GM12873 (cell line): ENCODE measurements at regions not wholly inside any gene's neighbourhood (a gene's known extent, or its start where the extent isn't known, plus 50 kb on each side); places are given as distances from the start of the nearest gene placed in this dataset.

ENCODE experiments used
- TF ChIP-seq, protein P1 (sequence below): IDR thresholded peaks from 2 replicates; pipeline ENCODE4 v1.5.1; 2012; ENCODE audit warnings: low read depth, mild to moderate bottlenecking, moderate library complexity, low read length, control low read depth; ENCODE audit not compliant: insufficient read depth; ENCODE audit errors: missing control alignments

DNA sequence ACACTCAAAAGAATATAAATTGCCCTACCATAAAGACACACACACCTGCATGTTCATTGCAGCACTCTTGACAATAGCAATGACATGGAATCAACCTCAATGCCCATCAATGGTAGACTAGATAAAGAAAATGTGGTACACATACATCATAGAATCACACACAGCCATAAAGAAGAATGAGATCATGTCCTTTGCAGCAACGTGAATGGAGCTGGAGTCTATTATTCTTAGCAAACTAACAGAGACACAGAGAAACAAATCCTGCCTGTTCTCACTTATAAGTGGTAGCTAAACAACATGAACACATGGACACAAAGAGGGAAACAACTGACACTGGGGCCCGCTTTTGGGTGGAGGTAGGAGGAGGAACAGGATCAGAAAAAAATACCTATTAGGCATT lies 2062.2 kb upstream of the CDH6 start:
- TF ChIP-seq, protein P1, sequence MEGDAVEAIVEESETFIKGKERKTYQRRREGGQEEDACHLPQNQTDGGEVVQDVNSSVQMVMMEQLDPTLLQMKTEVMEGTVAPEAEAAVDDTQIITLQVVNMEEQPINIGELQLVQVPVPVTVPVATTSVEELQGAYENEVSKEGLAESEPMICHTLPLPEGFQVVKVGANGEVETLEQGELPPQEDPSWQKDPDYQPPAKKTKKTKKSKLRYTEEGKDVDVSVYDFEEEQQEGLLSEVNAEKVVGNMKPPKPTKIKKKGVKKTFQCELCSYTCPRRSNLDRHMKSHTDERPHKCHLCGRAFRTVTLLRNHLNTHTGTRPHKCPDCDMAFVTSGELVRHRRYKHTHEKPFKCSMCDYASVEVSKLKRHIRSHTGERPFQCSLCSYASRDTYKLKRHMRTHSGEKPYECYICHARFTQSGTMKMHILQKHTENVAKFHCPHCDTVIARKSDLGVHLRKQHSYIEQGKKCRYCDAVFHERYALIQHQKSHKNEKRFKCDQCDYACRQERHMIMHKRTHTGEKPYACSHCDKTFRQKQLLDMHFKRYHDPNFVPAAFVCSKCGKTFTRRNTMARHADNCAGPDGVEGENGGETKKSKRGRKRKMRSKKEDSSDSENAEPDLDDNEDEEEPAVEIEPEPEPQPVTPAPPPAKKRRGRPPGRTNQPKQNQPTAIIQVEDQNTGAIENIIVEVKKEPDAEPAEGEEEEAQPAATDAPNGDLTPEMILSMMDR = no peak

DNA sequence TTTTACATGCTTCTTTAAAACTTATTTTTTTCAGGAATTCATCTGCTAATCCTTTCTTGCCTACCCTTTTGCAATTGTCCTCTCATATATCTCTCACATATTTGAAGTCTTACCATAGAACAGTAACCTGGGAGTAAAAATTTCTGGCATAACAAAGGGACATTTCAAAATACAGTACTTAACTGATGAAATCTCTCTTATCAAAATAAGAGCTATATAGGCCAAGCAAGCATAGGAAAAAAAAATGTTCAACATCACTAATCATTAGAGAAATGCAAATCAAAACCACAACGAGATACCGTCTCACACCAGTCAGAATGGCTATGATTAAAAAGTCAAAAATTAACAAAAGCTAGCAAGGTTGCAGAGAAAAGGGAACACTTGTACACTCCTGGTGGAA lies 2062.7 kb upstream of the CDH6 start:
- TF ChIP-seq, protein P1 = no peak

GRCh38 chr5:29122306-29122705 lies 2071.2 kb upstream of the CDH6 start:
- TF ChIP-seq, protein P1 = no peak

DNA sequence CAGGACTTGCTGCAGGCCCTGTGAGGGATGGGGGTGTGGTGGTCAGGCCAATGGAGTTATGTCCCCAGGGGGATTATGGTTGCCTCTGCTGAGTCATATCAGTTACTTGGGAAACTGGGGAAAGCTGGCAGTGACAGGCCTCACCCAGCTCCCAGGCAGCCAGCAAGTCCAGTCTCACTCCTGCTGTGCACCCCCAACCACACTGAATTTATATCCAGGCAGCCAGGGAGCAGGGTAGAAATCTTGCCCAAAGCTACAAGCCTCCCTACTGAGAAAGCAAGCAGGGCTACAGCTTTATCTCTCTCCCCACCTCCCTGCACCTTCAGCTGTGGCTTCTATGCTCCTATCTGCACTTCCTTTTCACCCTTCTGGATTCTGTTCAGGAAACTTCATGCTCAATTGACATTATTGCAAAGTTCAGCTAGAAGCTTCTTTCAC lies 2076.0 kb upstream of the CDH9 start:
- TF ChIP-seq, protein P1 = no peak

GRCh38 chr5:29113516-29113915 lies 2075.1 kb upstream of the CDH9 start:
- TF ChIP-seq, protein P1 = no peak

DNA sequence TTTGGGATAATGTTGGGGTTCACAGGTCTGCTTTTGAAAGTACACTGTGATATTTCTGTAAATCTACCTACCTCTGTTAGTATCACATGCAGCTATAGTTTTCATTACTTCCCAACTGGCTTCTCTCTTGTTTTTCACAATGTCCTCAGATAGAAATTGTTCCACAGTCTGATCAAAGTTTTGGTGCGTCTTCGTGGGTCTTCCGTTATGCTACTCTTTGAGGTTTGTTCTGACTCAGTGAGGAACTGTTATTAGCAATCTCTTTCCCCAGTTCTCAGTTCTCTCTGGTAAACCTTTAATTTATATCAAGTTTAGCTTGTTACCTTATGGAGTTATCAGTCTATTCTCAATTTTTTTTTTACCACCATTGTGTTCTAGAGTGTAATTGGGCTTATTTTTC lies 2061.2 kb upstream of the CDH9 start:
- TF ChIP-seq, protein P1 = no peak

DNA sequence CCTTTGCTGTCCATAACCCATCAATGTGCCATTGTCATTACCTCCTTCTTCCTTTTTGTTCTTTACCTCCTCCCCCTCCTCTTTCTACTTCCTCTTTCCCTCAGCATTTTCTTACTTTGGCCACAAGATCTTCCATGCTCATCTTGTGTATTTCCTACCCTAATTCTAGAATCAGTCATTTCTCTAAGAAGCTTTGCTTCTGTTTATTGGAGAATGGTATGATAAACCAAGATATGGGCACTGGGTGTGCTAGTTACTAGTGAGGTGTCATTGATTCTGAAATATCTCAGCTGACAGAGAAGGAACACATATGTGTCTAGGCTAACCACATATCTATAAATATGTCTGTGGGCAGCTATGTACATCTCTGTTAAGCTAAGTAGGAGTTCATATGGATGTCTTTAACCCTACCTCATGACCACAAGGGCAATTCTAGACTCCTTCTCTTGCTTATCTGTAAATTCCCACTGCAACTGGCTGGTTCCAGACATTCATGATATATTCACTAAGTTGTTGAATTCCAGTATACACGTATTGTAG lies 2051.3 kb upstream of the CDH9 start:
- TF ChIP-seq, protein P1 = no peak
